GM03348 (cell line): ENCODE measurements at regions not wholly inside any gene's neighbourhood (a gene's known extent, or its start where the extent isn't known, plus 50 kb on each side); places are given as distances from the start of the nearest gene placed in this dataset.
"Not testable (repeated sequence)": the region's sequence is repeated elsewhere in the genome, so short reads cannot be mapped to it uniquely, and the experiment has no call there.

Source experiments
- DNase-seq: peaks from one replicate; pipeline ENCODE4 v3.0.0; 2012; ENCODE audit warnings: low spot score

DNA sequence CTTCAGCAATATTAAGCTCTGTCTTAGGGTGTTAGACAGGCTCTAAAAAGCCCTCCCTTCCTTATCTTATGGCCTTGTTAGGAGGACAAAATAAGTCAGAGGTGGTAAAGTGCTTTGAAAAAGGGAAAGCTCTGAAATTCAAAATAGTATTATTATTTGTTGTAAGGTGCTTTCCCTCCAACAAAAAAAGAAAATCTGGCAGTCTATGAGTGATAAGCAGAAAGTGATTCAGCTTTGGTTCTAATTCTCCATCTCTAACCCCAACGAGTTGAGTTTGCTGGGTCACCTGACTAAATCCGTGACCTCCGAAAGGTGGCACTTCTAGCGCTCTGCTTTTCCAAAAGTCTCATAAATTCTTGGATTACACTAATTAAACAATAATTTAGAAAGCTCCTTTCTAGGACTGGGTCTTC lies 305.1 kb downstream of the BCL2L11 start:
- not testable (repeated sequence) for DNase-seq

DNA sequence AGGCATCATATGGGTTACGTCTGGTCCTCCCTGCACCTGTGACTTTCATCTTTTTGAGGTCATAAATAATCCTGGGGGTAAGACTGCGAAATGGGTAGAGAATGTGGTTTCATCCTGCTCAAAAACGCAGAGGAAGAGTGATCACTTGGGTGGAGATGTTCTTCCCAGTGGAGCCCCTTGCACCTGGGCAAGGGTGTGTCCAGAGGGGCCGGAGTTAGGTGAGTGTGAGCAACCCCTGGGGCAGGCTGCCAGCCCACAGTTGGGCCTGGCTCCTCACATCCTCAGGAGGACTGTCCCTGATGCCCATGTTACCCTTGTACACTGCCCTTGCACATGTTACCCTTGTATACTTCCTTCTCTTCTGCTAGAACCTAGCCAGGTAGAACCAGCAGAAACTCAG lies 306.6 kb downstream of the BCL2L11 start:
- DNase-seq: not testable (repeated sequence)

DNA sequence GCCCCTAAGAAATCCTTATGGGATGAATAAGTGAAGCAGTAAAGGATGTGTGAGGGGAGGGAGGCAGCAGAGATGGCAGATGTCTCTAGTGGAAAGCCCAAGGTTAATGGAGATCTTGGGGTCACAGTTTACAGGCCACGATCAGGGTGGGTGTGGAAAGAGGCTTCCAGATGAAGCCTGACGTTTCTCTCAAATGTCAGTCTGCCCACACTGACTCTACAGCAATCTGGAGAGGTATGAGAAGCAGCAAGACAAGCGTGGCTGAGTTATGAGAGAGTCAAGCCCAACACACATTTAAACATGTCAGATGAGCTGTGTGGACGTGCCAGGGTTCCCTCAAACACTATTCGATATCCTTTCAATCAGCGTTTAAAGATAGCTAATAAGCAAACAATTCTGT lies 308.2 kb downstream of the BCL2L11 start:
- not testable (repeated sequence) for DNase-seq

DNA sequence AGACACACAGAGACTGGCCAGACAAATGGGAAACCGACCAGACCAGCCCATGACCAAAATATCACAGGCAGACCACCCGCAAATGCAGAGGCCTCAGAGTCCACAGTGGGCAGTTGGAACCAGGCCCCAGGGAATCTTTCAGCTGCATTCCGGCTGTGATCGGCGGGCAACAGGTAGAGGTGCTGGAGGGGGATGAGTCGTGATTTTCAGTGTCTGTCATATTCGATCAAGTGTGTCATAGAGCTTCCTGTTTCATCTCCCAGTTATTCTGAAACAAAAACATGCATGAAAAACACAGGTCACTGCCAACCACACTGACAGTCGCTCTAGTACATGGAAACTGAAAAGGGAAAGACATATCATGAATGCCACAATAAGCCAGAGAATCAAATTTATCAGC lies 308.6 kb downstream of the BCL2L11 start:
- not testable (repeated sequence) for DNase-seq

DNA sequence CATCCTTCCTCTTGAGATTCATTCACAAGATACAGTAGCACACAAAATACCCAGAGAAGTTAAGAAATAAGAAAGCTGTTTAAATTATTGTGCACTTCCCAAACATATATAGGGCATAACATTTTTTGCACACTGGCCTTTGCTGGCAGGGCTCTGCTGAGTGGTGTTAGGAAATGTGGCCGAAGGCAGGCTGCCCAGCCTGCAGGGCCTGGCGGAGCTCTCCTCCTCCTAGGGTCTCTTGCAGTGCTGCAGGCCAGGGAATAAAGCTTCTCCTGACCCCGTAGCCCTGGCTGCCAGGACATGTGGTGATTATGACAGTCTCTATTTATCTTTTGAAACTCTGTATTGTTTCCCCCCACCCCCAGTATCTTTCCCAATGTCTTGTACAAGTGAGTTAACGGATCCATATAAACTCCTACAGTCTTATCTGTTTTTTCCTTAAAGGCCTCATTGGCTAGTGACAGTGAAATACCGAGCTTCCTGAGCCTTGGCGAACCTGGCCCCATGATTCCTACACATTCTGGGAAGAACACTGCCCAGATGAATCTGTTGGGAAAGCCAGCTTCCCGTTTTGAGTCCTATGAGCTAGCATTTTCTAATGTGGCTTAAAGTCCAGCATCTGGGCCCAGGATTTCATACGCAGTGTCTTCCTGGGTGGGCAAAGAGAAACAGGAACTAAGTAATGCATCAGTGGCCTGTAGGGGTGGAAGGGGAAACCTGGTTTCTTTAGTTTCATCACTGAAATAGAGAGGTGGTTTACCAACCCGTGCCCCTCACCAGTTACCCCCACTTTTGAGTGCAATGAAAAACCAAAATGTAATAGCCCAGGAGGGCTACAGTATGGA lies 310.3 kb downstream of the BCL2L11 start:
- DNase-seq: not testable (repeated sequence)

DNA sequence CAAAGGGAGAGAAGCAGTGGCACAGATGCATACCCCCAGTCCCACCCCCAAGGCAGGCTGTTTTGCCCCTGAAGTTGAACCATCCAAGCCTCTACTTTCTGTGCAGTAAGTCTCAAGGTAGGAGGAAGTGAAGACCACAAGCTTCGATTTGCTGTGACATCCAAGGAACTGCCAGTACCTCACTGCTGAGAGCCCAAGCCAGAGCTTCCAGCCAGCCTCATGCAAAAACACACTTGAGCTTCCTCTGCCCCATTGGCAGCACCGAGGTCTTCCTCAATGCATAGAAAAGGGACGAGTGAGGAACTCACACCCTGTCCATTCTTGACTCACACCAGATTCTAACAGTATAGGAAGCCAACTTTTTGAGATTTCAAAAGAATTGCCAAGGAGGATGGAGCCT lies 311.7 kb downstream of the BCL2L11 start:
- DNase-seq: not testable (repeated sequence)

DNA sequence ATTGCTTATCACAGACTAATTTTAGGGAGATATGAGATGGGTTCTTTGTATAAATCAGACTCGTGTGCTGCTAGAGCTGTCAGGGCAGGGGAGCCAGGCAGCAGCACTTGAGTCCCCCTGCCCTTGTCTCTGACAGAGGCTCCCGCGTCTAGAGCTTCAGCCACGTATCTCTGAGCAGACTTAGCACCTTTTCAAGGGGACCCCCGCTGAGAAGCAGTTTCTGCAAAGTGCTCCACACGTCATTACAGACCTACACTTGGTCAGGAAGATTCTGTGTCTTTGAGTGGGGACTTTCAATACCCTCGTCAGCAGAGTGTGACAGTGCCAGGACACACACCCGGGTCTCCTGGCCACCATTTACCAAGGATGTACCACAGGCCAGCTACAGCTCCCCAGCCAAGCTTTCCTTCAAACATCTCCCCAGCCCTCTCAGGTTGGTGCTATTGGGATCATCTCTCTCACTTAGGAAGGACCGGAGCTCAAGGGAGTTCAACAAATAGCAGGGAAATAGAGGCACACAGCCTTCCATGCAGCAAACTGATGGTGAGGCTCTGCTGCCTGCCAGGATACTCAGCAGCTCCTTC lies 312.3 kb downstream of the BCL2L11 start:
- DNase-seq: not testable (repeated sequence)

DNA sequence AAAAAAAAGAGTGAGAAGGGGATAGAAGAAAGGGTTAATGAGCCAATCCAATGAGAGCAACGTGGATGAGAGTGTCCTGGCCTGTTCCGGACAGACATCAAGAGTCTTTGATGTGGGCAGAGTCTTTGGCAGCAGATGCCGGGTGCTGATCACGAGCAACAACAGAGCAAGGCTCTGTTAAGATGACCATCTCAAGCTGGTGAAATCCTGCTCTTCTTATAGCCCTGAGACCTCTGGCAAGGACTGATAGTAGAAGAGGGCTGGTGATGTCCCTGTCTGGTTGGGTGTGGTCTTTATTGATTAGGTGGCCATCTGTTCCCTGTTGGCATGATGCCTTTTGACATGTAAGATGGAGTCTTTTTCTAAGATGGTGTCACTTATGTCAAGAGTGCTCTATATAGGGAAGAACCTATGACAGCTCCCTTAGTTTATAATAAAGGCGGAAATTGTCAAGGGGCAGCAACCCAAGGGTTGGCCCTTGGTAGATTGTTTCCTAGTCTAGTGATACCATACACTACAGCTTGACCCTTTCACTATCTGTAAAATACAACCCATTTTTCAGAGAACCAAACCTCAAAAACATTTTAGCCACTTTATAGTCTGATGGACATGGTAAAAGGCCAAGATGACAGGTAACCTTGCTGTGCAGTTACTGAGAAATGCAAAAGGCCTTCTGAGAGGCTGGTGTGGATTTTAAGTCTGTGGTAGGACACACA lies 313.3 kb downstream of the BCL2L11 start:
- DNase-seq: not testable (repeated sequence)

DNA sequence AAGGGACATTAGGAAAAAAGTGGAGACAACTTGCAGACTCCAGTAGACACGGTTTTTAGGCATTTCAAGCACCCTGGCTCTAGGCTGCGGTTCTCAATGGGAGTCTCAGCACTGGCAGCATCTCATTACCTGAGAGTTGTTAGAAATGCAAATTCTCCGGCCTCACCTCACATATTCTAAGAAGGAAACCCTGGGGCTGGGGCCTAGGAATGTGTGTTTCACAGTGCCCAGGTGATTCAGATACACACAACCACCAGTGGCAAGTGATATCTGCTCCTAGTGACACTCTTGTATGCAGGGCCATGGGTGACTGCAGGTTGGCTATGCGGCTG lies 313.9 kb downstream of the BCL2L11 start:
- DNase-seq: not testable (repeated sequence)

DNA sequence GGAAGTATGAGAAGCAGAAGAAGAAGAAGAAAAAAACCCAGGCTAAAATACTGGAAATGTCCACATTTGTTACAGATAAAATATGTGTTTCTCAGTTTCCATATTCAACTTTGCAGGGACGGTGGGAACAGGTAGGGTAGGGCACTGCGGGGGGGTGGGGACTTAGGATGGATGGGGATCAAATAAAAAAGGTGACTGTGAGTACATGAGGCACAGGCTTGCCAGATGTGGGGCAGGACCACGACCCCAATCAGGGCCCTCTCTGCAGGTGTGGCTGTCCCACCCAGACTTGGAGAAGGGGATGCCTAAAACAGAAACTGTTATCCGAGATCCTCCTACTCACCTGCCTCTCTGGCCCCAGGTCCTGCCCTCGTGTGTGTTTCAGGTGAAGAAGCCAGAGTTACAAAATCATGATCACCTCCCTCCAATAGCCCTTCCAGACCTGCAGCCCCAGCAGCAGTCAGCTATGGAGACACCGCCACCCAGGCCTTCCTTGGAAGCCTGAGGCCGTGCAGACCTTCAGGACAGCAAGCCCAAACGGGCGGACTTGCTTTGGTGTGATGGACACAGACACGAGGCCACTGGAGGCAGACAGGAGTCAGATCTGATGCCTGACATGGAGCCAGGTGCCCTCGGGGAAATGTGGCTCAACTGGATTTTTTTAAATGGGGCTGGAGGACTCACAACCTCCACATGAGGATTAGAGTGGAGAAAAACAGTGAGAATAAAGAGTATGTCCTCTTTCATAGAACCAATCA lies 315.0 kb downstream of the BCL2L11 start:
- DNase-seq: not testable (repeated sequence)

DNA sequence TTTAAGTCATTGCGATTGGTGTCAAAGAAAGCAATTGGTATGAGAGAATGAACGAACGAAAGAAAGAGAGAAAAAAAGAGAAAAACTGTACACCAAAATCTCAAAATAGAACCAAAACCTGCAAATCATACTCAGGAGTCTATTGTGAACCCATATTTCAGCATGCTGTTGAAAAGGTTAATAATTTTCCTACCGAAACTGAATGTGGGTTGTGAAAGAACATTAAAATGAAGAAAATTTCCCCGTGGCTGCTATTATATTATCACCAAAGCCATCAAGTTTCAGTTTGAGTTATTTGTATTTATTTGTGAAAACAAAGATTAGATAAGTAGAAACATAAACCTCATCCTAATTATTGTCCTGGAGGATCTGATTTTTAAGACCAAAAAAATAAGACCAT lies 315.7 kb downstream of the BCL2L11 start:
- DNase-seq: not testable (repeated sequence)

DNA sequence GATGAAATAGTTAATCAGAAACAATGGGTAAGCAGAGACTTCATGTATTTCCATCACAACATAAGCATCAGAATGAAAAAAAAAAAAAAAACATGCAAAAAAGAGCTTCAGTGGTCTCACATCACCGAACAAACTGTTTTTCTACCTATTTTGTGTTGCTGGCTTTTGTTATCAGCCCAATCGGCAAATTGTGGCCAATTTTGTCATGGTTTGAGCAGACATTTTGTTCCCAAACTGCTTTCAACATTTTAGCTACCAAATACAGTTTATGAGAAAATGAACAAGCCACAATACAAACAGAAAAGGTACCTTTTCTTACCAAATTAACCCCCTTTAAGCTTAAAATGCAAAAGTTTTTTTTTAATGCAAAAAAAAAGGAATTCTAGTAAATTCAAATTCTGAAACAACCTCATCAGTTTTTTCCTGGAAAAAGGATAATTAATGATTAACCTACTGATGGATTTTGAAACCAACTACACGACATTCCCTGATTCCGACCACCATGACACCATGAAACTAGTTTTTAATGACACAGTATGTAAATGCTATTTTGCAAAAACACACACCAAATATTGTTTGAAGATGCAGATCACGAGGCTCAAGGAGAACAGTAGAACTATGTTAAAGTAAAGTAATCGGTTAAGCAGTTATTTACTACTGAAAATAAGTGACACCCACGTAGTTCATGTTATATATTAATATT lies 316.7 kb downstream of the BCL2L11 start:
- DNase-seq: not testable (repeated sequence)

DNA sequence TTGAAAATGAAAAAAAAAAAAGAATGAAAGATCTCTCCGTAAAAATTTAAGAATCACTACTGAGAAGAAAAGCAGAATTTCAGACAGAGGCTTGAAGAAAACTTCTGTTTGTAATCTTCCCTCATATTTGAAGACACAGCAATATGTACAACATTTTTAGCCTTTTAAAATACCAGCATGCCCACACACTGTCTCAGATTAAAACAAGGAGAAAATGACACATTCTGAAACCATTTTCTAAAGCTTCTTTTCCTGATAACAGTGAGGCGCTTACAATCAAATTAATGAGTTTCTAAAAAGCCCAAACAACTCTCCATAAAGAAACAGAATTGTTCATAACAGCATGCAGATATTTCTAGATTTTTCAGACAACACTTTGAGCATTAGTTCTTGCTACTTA lies 317.4 kb downstream of the BCL2L11 start:
- not testable (repeated sequence) for DNase-seq

DNA sequence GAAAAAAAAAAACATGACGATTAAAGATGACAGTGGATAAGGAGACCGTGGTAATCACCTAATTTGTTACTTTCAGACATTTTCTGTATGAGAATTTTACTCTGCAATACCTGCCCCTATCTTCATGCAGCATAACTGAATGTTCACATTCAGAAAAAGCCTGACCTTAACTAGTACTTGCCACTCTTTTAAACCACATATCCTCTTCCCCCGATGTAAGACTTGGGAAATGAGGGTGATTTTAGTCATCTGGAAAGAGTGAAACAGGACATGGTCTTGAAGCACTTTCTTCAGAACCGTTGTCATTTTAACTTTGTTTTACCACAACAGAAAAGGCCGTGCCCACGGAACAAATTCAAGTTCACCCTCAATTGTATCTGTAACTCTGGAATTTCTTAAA lies 318.5 kb downstream of the BCL2L11 start:
- DNase-seq: not testable (repeated sequence)

DNA sequence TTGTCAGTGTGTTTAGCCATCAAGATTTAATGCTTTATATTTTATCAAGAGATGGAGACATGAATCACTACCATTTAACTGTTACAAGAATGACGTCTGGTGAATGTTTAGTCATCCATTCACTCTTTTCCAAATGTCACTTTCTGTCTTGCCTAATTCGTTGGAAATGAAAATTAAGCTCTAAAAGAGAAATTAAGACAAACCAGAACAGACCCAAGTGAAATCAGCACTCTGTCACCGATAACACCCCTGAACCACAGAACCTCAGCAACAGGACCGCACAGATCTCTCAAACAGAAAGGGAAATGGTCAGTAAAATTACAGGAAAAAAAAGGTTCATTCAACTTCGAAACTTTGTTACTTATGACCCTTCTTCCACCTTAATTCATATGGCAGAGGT lies 320.9 kb downstream of the BCL2L11 start:
- DNase-seq: not testable (repeated sequence)

DNA sequence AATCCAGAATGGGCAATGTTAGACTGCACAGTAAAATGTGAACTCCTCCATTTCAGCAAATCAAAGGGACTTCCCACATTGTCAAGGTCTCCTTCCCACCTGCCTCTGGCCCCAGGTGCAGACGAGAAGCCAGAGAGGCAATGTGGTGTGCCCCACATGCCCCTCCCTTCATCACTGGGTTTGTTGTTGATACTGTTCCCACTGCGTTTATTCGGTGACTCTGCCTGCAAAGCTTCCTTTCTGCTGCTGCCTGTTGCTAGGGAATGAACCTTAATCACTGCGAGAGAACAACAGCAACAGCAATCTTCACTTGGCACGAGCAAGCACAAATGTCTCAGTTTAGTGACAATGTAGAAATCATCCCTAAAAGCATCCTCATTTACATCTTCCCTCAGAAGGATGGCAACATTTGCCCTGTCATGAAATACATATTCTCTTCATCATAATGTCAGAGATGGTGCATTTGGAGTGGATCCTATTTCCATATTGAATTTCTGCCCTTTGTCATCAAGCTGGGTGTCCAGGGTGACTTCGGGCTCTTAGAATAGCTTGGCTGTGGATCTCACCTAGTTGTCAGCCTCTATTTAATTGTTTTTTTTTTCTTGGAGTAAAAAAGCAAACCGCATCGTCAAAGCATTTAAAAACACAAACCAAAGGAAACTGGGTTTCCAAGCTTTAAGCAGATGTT lies 322.2 kb downstream of the BCL2L11 start:
- not testable (repeated sequence) for DNase-seq

DNA sequence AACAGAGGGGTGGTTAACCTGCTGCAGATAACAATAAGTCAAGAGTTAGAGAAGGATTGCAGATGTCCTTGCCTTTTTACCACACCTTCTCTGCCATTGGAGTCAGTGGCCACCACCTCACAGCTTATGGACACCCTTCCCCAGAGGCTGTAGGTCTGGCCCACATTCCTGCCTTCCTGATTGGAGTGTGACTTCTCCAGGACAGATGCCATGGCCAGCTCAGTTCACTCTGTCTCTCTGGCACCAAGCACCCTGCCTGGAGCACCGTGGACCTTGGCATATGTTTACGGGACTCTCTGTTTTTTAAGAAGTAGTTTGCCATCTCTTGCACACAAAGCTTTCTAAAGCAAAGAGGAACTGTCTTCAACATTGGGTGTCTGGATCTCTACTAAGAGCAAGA lies 323.8 kb downstream of the BCL2L11 start:
- DNase-seq: not testable (repeated sequence)

DNA sequence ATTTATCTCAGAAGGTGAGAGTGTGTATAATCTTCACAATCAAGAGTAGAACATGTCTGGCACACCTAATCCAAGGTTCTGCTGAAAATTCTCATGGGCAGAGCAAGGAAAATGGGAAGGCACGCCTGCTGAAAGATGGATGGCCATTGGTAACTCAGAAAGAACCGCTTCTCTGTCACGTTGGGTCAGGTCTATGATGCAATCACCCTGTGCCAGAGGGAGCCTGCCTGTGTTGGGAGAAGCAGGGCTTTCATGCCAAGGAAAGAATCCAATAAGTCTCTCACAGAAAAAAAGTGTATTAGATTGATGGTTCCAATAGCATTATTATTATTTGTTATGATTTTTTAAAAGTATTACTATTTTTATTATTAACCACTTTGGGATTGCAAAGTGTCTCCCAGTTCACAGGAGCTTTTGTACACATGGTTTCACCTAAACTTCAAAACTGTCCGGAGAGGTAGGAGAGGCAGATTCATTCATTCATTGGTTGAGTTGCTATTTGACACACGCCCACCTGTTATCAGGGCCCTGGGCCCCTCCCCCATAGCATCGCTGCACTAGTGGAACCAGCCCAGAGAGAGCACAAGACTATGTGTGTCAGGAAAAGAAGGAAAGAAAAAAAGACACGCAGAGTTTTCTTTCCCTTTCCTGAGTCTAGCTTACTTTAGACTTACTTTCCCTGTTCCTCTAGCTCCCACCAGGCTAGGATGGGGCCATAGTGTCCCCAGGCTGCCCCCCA lies 324.6 kb downstream of the BCL2L11 start:
- not testable (repeated sequence) for DNase-seq

DNA sequence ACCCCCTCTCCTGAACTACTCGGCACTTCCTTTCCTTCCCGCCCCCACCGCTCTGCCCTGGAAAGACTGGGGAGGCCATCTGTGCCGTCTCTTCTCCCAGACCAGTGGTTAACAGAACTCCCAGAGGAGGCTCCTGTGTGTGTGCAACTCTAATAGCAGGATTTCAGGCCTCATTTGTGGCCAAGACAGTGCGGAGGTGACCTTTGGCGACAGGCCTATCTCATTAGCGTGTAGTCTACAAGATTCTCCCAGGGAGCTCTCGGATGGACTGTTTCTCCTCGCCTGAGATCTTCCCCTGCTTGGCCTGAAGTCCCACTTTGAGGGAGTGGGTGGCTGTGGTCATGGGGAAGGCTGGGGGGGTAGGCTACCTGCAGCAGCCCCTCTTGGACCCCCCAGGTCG lies 325.2 kb downstream of the BCL2L11 start:
- DNase-seq: not testable (repeated sequence)

DNA sequence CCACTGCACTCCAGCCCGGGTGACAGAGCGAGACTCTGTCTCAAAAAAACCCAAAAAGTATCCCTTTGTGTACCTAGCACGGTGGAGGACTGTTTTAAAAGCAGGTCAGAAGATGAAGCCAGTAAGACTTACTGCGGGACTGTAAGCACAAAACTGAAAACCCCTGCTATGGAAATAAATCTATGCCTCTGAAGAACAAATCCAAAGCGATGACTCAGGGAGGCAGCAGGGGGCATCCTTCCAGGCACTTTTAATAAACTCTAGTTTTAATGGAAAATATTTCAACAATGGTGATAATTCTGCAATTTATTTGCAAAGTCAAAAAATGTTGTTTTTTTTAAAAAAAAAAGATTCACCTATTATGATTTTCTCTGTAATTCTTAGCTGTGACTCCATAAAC lies 326.8 kb downstream of the BCL2L11 start:
- not testable (repeated sequence) for DNase-seq
